Activated CD4-positive, alpha-beta memory T cell treated with anti-CD3 and anti-CD28 coated beads for 36 hours (primary cell): ENCODE measurements at regions not wholly inside any gene's neighbourhood (a gene's known extent, or its start where the extent isn't known, plus 50 kb on each side); places are given as distances from the start of the nearest gene placed in this dataset.
"Not testable (repeated sequence)": the region's sequence is repeated elsewhere in the genome, so short reads cannot be mapped to it uniquely, and the experiment has no call there.

Experiments
- CTCF ChIA-PET: fragments of 350-600 bp; sonication (Branson Sonifier 250); formaldehyde crosslinking; loops from one replicate; lab custom pipeline; 2021; ENCODE audit warnings: antibody characterized with exemption, inconsistent platforms; lab: Charles Lee
- POLR2A ChIA-PET: fragments of 350-600 bp; sonication (Branson Sonifier 250); formaldehyde crosslinking; loops from one replicate; lab custom pipeline; 2021; ENCODE audit warnings: antibody characterized with exemption; lab: Charles Lee
- DNase-seq: peaks from one replicate; pipeline ENCODE4 v3.0.0-alpha.2; 2020
- H3K27ac Mint-ChIP-seq: one replicate; pipeline ENCODE4 v1.8.0; 2021; ENCODE audit warnings: mixed read lengths
- H3K27me3 Mint-ChIP-seq: one replicate; pipeline ENCODE4 v1.8.0; 2021; ENCODE audit warnings: mixed read lengths
- H3K36me3 Mint-ChIP-seq: one replicate; pipeline ENCODE4 v1.8.0; 2021; ENCODE audit warnings: mixed read lengths
- H3K4me1 Mint-ChIP-seq: one replicate; pipeline ENCODE4 v1.8.0; 2021; ENCODE audit warnings: low read depth, mixed read lengths
- H3K4me3 Mint-ChIP-seq: one replicate; pipeline ENCODE4 v1.8.0; 2021; ENCODE audit warnings: mild to moderate bottlenecking, mixed read lengths
- H3K9me3 Mint-ChIP-seq: one replicate; pipeline ENCODE4 v1.8.0; 2021; ENCODE audit warnings: mixed read lengths
- intact Hi-C: fragments of 100-400 bp; cut with micrococcal nuclease; formaldehyde crosslinking; loops from one replicate; pipeline ENCODE4 v1.15.1; 2023

DNA sequence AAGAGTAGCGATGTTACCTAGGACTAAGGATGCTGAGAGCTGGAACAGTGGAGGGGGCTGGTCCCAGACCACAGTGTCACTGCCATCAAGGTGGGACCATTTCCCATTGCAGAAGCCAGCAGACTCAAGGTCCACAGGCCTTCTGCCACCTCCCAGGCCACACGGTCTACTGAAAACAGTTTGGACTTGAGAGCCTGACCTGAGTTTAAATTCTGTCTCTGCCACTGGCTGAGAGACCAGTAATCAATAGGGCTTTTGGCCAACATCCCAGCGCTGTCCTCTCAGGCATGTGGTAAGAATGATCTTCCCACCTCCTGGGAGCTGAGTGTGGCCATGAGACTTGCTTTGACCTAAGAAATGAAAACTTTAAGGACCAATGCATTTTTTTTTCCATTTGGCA lies 331.4 kb upstream of the CDH5 start:
- intact Hi-C loops: no loop called here
- Mint-ChIP-seq H3K36me3 (no peaks in the 10 kb centered on the region), H3K4me3 (no peak overlapping the region), H3K27me3 (peaks cover 1% of the 10 kb centered on the region), H3K4me1 (no peaks in the 10 kb centered on the region), H3K9me3 (no peaks in the 10 kb centered on the region), H3K27ac (no peak overlapping the region)
- CTCF ChIA-PET: no interaction called here
- no peak for DNase-seq
- POLR2A ChIA-PET: no interaction called here

DNA sequence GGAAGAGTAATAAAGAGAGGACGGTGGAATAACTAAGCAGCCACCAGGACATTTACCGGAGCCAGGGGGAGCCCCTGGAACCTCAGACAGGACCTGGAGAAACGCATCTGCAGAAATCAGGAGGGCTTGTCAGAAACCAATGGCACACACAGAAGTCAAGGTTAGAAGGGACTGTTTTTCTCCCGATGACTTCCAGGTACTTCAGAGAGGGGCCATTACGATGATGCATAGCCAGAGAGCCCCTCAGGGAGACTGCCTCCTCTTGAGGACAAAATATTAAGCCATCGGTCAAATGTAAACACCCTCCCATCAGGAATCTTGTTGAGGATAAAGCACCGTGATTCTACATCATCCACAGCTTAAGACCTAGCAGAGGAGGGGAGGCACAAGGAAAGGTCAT lies 333.6 kb upstream of the CDH5 start:
- ChIA-PET CTCF (no interaction called here), POLR2A (no interaction called here)
- Mint-ChIP-seq H3K4me1 (no peaks in the 10 kb centered on the region), H3K9me3 (no peaks in the 10 kb centered on the region), H3K4me3 (no peak overlapping the region), H3K27me3 (peaks cover 1% of the 10 kb centered on the region), H3K27ac (no peak overlapping the region), H3K36me3 (no peaks in the 10 kb centered on the region)
- intact Hi-C loops: no loop called here
- no peak for DNase-seq

DNA sequence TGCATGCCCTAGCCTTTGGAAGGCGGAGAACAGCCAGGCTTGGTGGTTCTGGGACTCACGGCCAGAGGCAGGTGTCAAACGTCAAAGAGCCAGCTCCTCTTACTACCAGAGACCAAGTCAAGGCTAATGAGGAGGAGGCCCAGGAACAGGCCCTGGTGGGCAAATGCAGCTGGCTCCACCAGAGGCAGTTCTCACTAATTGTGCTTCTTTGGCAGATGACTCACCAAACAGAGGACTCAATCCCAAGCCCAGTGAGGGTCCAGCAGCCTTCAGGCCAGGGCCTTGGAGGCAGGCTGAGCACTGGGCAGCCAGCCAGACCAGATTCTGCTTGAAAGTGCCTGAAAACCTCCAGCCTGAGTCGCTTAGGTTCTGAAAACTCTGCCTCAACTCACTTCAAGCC lies 336.5 kb upstream of the CDH5 start:
- H3K4me3 Mint-ChIP-seq: no peak overlapping the region
- ChIA-PET CTCF (no interaction called here), POLR2A (no interaction called here)
- no peaks in the 10 kb centered on the region for H3K27me3 Mint-ChIP-seq
- H3K27ac Mint-ChIP-seq: no peak overlapping the region
- peaks cover under 1% of the 10 kb centered on the region for H3K9me3 Mint-ChIP-seq
- no peaks in the 10 kb centered on the region for H3K36me3 Mint-ChIP-seq
- intact Hi-C loops: no loop called here
- DNase-seq: no peak
- H3K4me1 Mint-ChIP-seq: no peaks in the 10 kb centered on the region

DNA sequence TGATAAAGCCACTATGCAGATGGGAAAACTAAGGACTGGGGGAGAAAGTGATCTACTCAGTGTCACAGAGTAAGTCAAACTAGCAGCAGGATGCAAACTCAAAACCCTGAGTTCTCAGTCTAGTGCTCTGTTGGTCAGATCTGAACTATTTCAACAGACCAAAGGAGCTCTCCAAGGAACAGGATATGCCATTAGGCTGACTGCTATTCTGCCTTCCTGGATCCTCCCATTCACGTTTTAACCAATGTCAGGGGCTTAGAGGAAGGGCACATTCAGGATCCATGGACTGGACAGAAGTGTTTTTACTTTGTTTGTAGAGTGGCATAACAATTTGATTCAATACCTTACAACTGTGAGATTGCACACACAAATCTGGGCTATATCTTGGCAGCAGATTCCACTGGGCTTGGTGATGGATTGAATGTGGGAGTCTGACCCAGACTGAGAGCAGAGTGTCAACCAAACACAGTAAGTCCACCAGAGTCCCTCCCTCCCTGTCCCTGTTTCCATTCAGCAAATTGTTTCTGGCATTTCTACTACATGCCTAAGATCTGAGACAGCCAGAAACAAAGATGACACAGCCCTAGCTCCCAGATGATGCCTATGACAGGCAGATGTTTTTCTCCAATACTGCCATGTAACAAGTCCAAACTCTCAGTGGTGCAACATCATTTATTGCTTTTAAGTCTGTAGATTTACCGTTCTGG lies 337.8 kb upstream of the CDH5 start:
- Mint-ChIP-seq H3K4me3 (no peak overlapping the region), H3K27ac (no peak overlapping the region), H3K4me1 (no peaks in the 10 kb centered on the region), H3K36me3 (no peaks in the 10 kb centered on the region), H3K27me3 (no peaks in the 10 kb centered on the region), H3K9me3 (peaks cover 11% of the 10 kb centered on the region)
- POLR2A ChIA-PET: no interaction called here
- no peak for DNase-seq
- CTCF ChIA-PET: no interaction called here
- intact Hi-C loops: no loop called here

DNA sequence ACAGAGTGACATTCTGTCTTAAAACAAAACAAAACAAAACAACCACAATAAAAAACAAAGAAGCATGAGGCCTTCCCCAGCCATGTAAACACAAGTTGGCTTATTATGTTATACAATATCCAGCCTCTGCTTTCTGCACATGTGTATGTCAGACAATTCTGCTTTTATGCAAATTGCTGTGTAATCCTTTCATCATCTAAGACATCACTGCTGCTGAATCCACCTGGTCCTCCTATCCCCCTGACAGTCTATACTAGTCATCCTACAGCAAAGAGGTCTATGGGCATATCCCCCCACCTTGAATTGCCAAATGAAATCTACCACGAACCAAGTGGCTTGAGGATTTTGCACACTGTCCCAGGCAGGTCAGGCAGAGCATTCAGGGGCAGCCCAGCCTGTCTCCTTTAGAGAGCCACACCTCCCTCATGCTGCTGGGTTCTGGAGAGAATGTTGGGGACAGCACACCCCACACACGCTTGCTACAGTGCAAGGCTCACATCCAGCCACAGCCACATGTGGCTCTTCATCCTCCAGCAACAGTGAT lies 339.6 kb upstream of the CDH5 start:
- Mint-ChIP-seq H3K4me3 (no peak overlapping the region), H3K27ac (no peak overlapping the region), H3K36me3 (no peaks in the 10 kb centered on the region), H3K27me3 (no peaks in the 10 kb centered on the region), H3K9me3 (peaks cover 11% of the 10 kb centered on the region), H3K4me1 (no peaks in the 10 kb centered on the region)
- no peak for DNase-seq
- intact Hi-C loops: no loop called here
- ChIA-PET POLR2A (no interaction called here), CTCF (no interaction called here)

DNA sequence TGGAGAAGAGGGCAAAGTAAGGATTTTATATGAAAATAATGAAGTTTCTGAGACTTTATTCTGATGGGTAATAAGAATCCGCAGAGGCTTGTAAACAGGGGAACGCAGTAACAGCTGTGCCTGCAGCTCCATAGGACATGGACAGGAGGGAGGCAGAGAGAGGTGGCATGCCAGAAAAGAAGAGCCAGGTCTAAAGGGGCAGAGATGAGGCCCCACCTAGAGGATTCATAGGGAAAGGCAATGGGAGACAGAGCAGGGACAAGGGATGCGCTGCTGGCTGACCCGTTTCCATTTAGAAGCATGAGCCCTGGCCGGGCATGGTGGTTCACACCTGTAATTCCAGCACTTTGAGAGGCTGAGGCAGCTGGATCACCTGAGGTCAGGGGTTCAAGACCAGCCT lies 340.3 kb upstream of the CDH5 start:
- Mint-ChIP-seq H3K9me3 (peaks cover 11% of the 10 kb centered on the region), H3K27me3 (no peaks in the 10 kb centered on the region), H3K27ac (no peak overlapping the region), H3K4me1 (no peaks in the 10 kb centered on the region), H3K36me3 (no peaks in the 10 kb centered on the region), H3K4me3 (no peak overlapping the region)
- ChIA-PET POLR2A (no interaction called here), CTCF (no interaction called here)
- DNase-seq: no peak
- intact Hi-C loops: no loop called here

DNA sequence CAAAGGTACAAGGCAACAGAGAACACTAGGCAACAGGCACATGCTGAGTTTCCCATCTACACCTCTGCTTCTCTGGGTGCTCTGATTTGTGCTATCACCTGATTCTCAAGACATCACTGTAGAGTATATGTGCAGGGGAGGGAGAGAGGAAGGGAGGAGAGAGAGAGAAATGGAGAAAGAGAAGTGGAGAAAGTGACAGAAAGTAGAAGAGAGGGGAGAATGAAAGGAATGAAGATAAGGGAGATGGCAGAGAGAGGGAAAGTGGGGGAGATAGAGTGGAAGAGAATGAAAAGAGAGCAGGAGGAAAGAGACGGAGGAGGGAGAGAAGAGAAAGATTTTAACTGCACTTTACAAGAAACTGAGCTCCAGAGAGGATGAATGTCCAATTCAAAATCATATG lies 340.7 kb upstream of the CDH5 start:
- CTCF ChIA-PET: no interaction called here
- H3K4me1 Mint-ChIP-seq: no peaks in the 10 kb centered on the region

DNA sequence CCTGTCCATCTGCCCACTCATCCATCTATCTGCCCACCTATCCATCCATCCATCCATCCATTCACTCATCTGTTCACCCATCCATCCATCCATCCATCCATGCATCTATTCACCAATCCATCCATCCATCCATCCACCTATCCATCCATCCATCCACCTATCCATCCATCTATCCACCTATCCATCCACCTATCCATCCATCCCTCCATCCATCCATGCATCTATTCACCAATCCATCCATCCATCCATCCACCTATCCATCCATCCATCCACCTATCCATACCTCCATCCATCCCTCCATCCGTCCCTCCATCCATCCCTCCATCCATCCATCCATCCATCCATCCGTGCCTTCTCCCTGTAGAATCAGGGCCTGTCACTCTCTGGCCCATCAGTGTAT lies 341.9 kb upstream of the CDH5 start:
- H3K36me3 Mint-ChIP-seq: not testable (repeated sequence)

More for the DNA sequence above, 340.7 kb upstream of the CDH5 start:
- Mint-ChIP-seq H3K36me3 (no peaks in the 10 kb centered on the region), H3K4me3 (no peak overlapping the region), H3K9me3 (peaks cover 11% of the 10 kb centered on the region), H3K27me3 (no peaks in the 10 kb centered on the region), H3K27ac (no peak overlapping the region)
- POLR2A ChIA-PET: interaction anchor here (0.6 kb wide), 1 partner anchor 30 kb away, joined by 3 read pairs; no protein-coding TSS in a partner anchor
- no peak for DNase-seq
- intact Hi-C loops: no loop called here

DNA sequence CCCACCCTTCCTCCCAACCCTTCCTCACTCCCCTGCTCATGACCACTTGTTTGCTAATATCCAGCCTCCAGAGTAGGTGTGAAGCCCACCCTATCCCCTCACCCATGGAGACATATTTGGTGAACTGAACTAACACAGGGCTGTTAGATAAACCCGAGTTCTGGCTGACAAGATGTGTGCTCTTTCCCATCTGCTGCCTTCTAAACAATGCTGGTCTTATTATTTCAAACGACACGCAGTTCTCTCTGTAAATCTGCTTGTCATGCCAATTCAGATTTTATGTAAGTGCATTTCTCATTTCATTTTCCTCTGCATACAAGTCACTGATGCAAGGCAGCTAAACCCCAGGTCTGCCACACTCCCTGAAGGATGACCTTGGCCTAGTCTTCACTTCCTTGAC lies 343.0 kb upstream of the CDH5 start:
- Mint-ChIP-seq H3K36me3 (no peaks in the 10 kb centered on the region), H3K4me1 (no peaks in the 10 kb centered on the region), H3K27me3 (no peaks in the 10 kb centered on the region), H3K4me3 (no peak overlapping the region), H3K9me3 (peaks cover 11% of the 10 kb centered on the region), H3K27ac (no peak overlapping the region)
- ChIA-PET CTCF (no interaction called here), POLR2A (no interaction called here)
- no peak for DNase-seq
- intact Hi-C loops: no loop called here

More for the DNA sequence above, 341.9 kb upstream of the CDH5 start:
- peaks cover 11% of the 10 kb centered on the region for H3K9me3 Mint-ChIP-seq
- DNase-seq, H3K27me3 Mint-ChIP-seq, CTCF ChIA-PET, H3K4me1 Mint-ChIP-seq, POLR2A ChIA-PET, intact Hi-C loops, H3K4me3 Mint-ChIP-seq, H3K27ac Mint-ChIP-seq: not testable (repeated sequence)

DNA sequence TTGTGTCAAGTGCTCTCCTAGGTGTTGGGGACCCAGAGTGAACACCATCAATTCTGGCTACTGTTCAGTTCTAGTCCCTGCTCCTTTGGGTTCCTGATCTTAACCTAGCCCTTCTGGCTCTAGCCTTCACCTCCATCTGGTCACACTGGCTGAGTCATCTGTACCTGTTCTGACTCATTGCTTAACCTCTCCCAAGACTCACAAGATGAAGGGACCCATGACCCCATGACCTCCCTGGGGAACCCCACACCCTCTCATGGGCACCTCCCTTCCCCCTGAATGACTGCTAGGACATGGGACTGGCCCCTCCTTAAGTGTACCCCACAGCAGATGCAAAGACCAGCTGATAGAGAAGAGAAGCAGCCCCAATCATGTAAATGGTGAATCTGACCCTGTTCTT lies 345.8 kb upstream of the CDH5 start:
- POLR2A ChIA-PET: no interaction called here
- CTCF ChIA-PET: no interaction called here
- no peaks in the 10 kb centered on the region for H3K27me3 Mint-ChIP-seq
- no peaks in the 10 kb centered on the region for H3K4me1 Mint-ChIP-seq
- no peak overlapping the region for H3K27ac Mint-ChIP-seq
- peaks cover 11% of the 10 kb centered on the region for H3K9me3 Mint-ChIP-seq
- no peak for DNase-seq
- H3K4me3 Mint-ChIP-seq: no peak overlapping the region
- H3K36me3 Mint-ChIP-seq: no peaks in the 10 kb centered on the region
- intact Hi-C loops: no loop called here

DNA sequence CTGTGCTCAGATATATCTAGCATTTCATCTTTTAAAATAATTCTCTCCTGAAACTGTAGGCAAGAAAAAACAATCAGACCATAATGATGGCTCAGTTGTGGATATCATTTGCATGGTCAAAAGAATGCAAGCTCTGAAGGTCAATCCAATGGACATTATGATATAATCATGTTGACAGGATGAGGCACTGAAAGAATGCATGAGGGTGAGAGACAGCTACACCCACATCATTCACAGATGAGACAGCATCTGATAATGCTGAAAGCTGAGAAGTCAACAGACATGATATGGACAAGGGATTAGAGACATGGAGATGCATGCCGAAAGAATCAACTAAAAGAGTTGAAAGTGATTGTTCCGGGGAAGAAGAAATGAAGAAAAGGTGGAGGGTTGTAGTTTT lies 346.4 kb upstream of the CDH5 start:
- H3K4me1 Mint-ChIP-seq: no peaks in the 10 kb centered on the region
- H3K4me3 Mint-ChIP-seq: no peak overlapping the region
- ChIA-PET CTCF (no interaction called here), POLR2A (no interaction called here)
- H3K36me3 Mint-ChIP-seq: no peaks in the 10 kb centered on the region
- H3K27ac Mint-ChIP-seq: no peak overlapping the region
- no peaks in the 10 kb centered on the region for H3K27me3 Mint-ChIP-seq
- H3K9me3 Mint-ChIP-seq: peaks cover 10% of the 10 kb centered on the region
- intact Hi-C loops: no loop called here
- no peak for DNase-seq

DNA sequence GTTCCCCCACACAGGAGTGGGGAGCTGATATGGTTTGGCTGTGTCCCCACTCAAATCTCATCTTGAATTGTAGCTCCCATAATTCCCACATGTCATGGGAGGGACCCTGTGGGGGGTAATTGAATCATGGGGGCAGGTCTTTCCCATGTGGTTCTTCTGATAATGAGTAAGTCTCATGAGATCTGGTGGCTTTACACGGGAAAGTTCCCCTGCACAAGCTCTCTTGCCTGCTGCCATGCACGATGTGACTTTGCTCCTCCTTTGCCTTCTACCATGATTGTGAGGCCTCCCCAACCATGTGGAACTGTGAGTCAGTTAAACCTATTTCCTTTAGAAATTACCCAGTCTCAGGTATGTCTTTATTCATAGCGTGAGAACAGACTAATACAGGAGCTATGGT lies 347.0 kb upstream of the CDH5 start:
- CTCF ChIA-PET, POLR2A ChIA-PET, H3K4me3 Mint-ChIP-seq, H3K27ac Mint-ChIP-seq, H3K27me3 Mint-ChIP-seq, H3K4me1 Mint-ChIP-seq, H3K9me3 Mint-ChIP-seq, H3K36me3 Mint-ChIP-seq, intact Hi-C loops, DNase-seq: not testable (repeated sequence)

DNA sequence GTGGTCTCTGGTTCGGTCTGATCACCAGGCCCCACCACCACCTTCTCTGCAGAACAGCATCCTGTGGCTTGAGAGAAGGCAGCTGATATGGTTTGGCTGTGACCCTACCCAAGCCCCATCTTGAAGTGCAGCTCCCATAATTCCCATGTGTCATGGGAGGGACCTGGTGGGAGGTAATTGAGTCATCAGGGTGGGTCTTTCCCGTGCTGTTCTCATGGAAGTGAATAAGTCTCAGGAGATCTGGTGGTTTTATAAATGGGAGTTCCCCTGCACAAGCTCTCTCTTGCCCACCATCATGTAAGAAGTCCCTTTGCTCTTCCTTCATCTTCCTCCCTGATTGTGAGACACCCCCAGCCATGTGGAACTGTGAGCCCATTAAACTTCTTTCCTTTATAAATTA lies 352.3 kb upstream of the CDH5 start:
- no peak overlapping the region for H3K4me3 Mint-ChIP-seq
- intact Hi-C loops: no loop called here
- H3K27me3 Mint-ChIP-seq: no peaks in the 10 kb centered on the region
- H3K4me1 Mint-ChIP-seq: no peaks in the 10 kb centered on the region
- DNase-seq: no peak
- H3K9me3 Mint-ChIP-seq: no peaks in the 10 kb centered on the region
- ChIA-PET CTCF (no interaction called here), POLR2A (no interaction called here)
- no peaks in the 10 kb centered on the region for H3K36me3 Mint-ChIP-seq
- no peak overlapping the region for H3K27ac Mint-ChIP-seq
